ENCODE measurements at regions not wholly inside any gene's neighbourhood (a gene's known extent, or its start where the extent isn't known, plus 50 kb on each side); places are given as distances from the start of the nearest gene placed in this dataset.

GRCh38 chr1:96207936-96208335 lies 513.6 kb upstream of the PTBP2 start:
- Histone ChIP-seq H3K9me2 (replicated peaks; ENCODE audit: insufficient read depth, low read length) (no peaks in the 10 kb centered on the region), H3K36me3 (ENCODE audit: low read length) (no peaks in the 10 kb centered on the region), H3K4me2 (ENCODE audit: low read depth, low read length, poor library complexity, severe bottlenecking) (no peak overlapping the region), H2AFZ (ENCODE audit: low read depth, low read length, severe bottlenecking) (no peak overlapping the region), H3K9ac (ENCODE audit: low read length) (no peak overlapping the region), H3K79me2 (ENCODE audit: insufficient read depth, low read length) (no peaks in the 10 kb centered on the region), H3K27me3 (ENCODE audit: low read length) (no peaks in the 10 kb centered on the region), H3F3A (ENCODE audit: insufficient read depth) (no peaks in the 10 kb centered on the region), H3K9me3 (ENCODE audit: insufficient read depth, low read length) (no peaks in the 10 kb centered on the region), H3K27ac (ENCODE audit: low read depth, low read length) (no peak overlapping the region), H3K4me3 (ENCODE audit: insufficient read depth, low read length, poor library complexity, severe bottlenecking) (no peak overlapping the region), H4K20me1 (ENCODE audit: low read depth, low read length) (no peaks in the 10 kb centered on the region)
- TF ChIP-seq, protein P1, sequence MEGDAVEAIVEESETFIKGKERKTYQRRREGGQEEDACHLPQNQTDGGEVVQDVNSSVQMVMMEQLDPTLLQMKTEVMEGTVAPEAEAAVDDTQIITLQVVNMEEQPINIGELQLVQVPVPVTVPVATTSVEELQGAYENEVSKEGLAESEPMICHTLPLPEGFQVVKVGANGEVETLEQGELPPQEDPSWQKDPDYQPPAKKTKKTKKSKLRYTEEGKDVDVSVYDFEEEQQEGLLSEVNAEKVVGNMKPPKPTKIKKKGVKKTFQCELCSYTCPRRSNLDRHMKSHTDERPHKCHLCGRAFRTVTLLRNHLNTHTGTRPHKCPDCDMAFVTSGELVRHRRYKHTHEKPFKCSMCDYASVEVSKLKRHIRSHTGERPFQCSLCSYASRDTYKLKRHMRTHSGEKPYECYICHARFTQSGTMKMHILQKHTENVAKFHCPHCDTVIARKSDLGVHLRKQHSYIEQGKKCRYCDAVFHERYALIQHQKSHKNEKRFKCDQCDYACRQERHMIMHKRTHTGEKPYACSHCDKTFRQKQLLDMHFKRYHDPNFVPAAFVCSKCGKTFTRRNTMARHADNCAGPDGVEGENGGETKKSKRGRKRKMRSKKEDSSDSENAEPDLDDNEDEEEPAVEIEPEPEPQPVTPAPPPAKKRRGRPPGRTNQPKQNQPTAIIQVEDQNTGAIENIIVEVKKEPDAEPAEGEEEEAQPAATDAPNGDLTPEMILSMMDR (IDR thresholded peaks at IDR 0.05; ENCODE audit: insufficient read depth, low read length, poor library complexity, severe bottlenecking): no peak
- no peak for TF ChIP-seq EZH2phosphoT487 (conservative IDR thresholded peaks at IDR 0.05; ENCODE audit: low read length)

- Histone ChIP-seq H4K20me1 (ENCODE audit: low read depth, low read length) (no peaks in the 10 kb centered on the region), H3K27ac (ENCODE audit: low read depth, low read length) (no peak overlapping the region), H3K4me3 (ENCODE audit: insufficient read depth, low read length, poor library complexity, severe bottlenecking) (no peak overlapping the region), H3K79me2 (ENCODE audit: insufficient read depth, low read length) (no peaks in the 10 kb centered on the region), H2AFZ (ENCODE audit: low read depth, low read length, severe bottlenecking) (no peak overlapping the region), H3K36me3 (ENCODE audit: low read length) (no peaks in the 10 kb centered on the region), H3F3A (ENCODE audit: insufficient read depth) (no peaks in the 10 kb centered on the region), H3K9me3 (ENCODE audit: insufficient read depth, low read length) (no peaks in the 10 kb centered on the region), H3K9ac (ENCODE audit: low read length) (no peak overlapping the region), H3K27me3 (ENCODE audit: low read length) (no peaks in the 10 kb centered on the region), H3K9me2 (replicated peaks; ENCODE audit: insufficient read depth, low read length) (no peaks in the 10 kb centered on the region), H3K4me2 (ENCODE audit: low read depth, low read length, poor library complexity, severe bottlenecking) (no peak overlapping the region)
- TF ChIP-seq EZH2phosphoT487 (conservative IDR thresholded peaks at IDR 0.05; ENCODE audit: low read length): no peak
- TF ChIP-seq, protein P1 (IDR thresholded peaks at IDR 0.05; ENCODE audit: insufficient read depth, low read length, poor library complexity, severe bottlenecking): no peak
Observed at GRCh38 chr1:96208428-96208827, 513.2 kb upstream of the PTBP2 start.

- Histone ChIP-seq H3K36me3 (ENCODE audit: low read length) (no peaks in the 10 kb centered on the region), H3K9me2 (replicated peaks; ENCODE audit: insufficient read depth, low read length) (no peaks in the 10 kb centered on the region), H3K27ac (ENCODE audit: low read depth, low read length) (no peak overlapping the region), H3K27me3 (ENCODE audit: low read length) (no peaks in the 10 kb centered on the region), H3K79me2 (ENCODE audit: insufficient read depth, low read length) (no peaks in the 10 kb centered on the region), H3K4me3 (ENCODE audit: insufficient read depth, low read length, poor library complexity, severe bottlenecking) (no peak overlapping the region), H3F3A (ENCODE audit: insufficient read depth) (no peaks in the 10 kb centered on the region), H3K9ac (ENCODE audit: low read length) (no peak overlapping the region), H2AFZ (ENCODE audit: low read depth, low read length, severe bottlenecking) (no peak overlapping the region), H3K9me3 (ENCODE audit: insufficient read depth, low read length) (no peaks in the 10 kb centered on the region), H3K4me2 (ENCODE audit: low read depth, low read length, poor library complexity, severe bottlenecking) (no peak overlapping the region), H4K20me1 (ENCODE audit: low read depth, low read length) (no peaks in the 10 kb centered on the region)
- TF ChIP-seq EZH2phosphoT487 (conservative IDR thresholded peaks at IDR 0.05; ENCODE audit: low read length): no peak
- TF ChIP-seq, protein P1 (IDR thresholded peaks at IDR 0.05; ENCODE audit: insufficient read depth, low read length, poor library complexity, severe bottlenecking): no peak
Observed at GRCh38 chr1:96210054-96210453, 511.5 kb upstream of the PTBP2 start.
